HEK293 (cell line): ENCODE measurements at regions not wholly inside any gene's neighbourhood (a gene's known extent, or its start where the extent isn't known, plus 50 kb on each side); places are given as distances from the start of the nearest gene placed in this dataset.

Source experiments
- CTCF ChIA-PET: fragments of 350-600 bp; formaldehyde crosslinking; extraction: SDS; loops from one replicate; lab custom pipeline; 2021; ENCODE audit warnings: antibody characterized with exemption; lab: Yijun Ruan, JAX
- POLR2A ChIA-PET: fragments of 300-600 bp; formaldehyde crosslinking; extraction: SDS; loops from one replicate; lab custom pipeline; 2020; ENCODE audit warnings: antibody characterized with exemption, inconsistent platforms; lab: Yijun Ruan, JAX
- H3K27ac ChIP-seq: fragments of 200-500 bp; sonication (Bioruptor generic); 2 replicates; pipeline ENCODE4 v1.5.1; 2014; ENCODE audit warnings: low read depth, low read length, control low read depth, inconsistent platforms; ENCODE audit errors: extremely low read depth
- H3K36me3 ChIP-seq, 2 experiments: fragments of 200-500 bp in 1 of 2; sonication (Bioruptor generic) in 1 of 2; 1 replicate in 1 of 2; 2 replicates in 1 of 2; pipeline ENCODE4 v1.5.1; 2014 to 2017; ENCODE audit warnings: inconsistent platforms in 2 of 2, low read length in 2 of 2; ENCODE audit not compliant: control insufficient read depth in 2 of 2, insufficient read depth in 1 of 2
- H3K4me1 ChIP-seq: fragments of 200-500 bp; sonication (Bioruptor generic); 2 replicates; pipeline ENCODE4 v1.5.1; 2014; ENCODE audit warnings: mild to moderate bottlenecking, low read length, inconsistent platforms; ENCODE audit not compliant: control insufficient read depth, insufficient read depth
- H3K4me3 ChIP-seq: 2 replicates; pipeline ENCODE4 v1.5.1; 2011; ENCODE audit warnings: low read depth, mild to moderate bottlenecking, control low read depth, low read length, moderate library complexity
- H3K9me3 ChIP-seq: fragments of 200-500 bp; sonication (Bioruptor generic); 2 replicates; pipeline ENCODE4 v1.5.1; 2014; ENCODE audit warnings: low read depth, low read length, inconsistent platforms; ENCODE audit not compliant: control insufficient read depth, insufficient read depth
- IKZF3 ChIP-seq: fragments of 450-650 bp; IDR thresholded peaks from 2 replicates; pipeline ENCODE4 v1.5.0; 2018; ENCODE audit warnings: missing biosample characterization, mild to moderate bottlenecking, missing genetic modification characterization, moderate library complexity
- ZBTB21 ChIP-seq: fragments of 450-650 bp; formaldehyde crosslinking; IDR thresholded peaks from 2 replicates; pipeline ENCODE4 v1.5.1; 2017; ENCODE audit warnings: missing biosample characterization, missing genetic modification characterization
- ZBTB48 ChIP-seq: fragments of 450-650 bp; formaldehyde crosslinking; IDR thresholded peaks from 2 replicates; pipeline ENCODE4 v1.5.1; 2016; ENCODE audit warnings: missing biosample characterization, missing genetic modification characterization
- ZBTB7A ChIP-seq: fragments of 450-650 bp; formaldehyde crosslinking; IDR thresholded peaks from 2 replicates; pipeline ENCODE4 v1.5.1; 2016; ENCODE audit warnings: low read depth, missing biosample characterization, missing genetic modification characterization
- ZBTB8A ChIP-seq: fragments of 450-650 bp; formaldehyde crosslinking; IDR thresholded peaks from 2 replicates; pipeline ENCODE4 v1.5.1; 2016; ENCODE audit warnings: missing biosample characterization, missing genetic modification characterization
- ZNF132 ChIP-seq: fragments of 450-650 bp; formaldehyde crosslinking; IDR thresholded peaks from 2 replicates; pipeline ENCODE4 v1.5.1; 2017; ENCODE audit warnings: missing biosample characterization, missing genetic modification characterization, borderline replicate concordance
- ZNF146 ChIP-seq: fragments of 450-650 bp; formaldehyde crosslinking; IDR thresholded peaks from 2 replicates; pipeline ENCODE4 v1.5.1; 2016; ENCODE audit warnings: missing biosample characterization, missing genetic modification characterization
- ZNF24 ChIP-seq: fragments of 450-650 bp; formaldehyde crosslinking; IDR thresholded peaks from 2 replicates; pipeline ENCODE4 v1.5.1; 2016; ENCODE audit warnings: missing biosample characterization, missing genetic modification characterization
- ZNF292 ChIP-seq: fragments of 450-650 bp; formaldehyde crosslinking; IDR thresholded peaks from 2 replicates; pipeline ENCODE4 v1.5.1; 2016; ENCODE audit warnings: low read depth, missing biosample characterization, missing genetic modification characterization, borderline replicate concordance
- ZNF341 ChIP-seq: fragments of 450-650 bp; formaldehyde crosslinking; IDR thresholded peaks from 2 replicates; pipeline ENCODE4; 2016; ENCODE audit warnings: low read depth, missing biosample characterization, missing genetic modification characterization
- ZNF555 ChIP-seq: fragments of 450-650 bp; formaldehyde crosslinking; conservative IDR thresholded peaks from 2 replicates; pipeline ENCODE4 v1.5.1; 2017; ENCODE audit warnings: missing biosample characterization, mild to moderate bottlenecking, missing genetic modification characterization, inconsistent platforms
- ZNF561 ChIP-seq: fragments of 450-650 bp; IDR thresholded peaks from 2 replicates; pipeline ENCODE4 v1.5.1; 2018; ENCODE audit warnings: missing biosample characterization, missing genetic modification characterization, borderline replicate concordance
- ZNF701 ChIP-seq: fragments of 450-650 bp; formaldehyde crosslinking; IDR thresholded peaks from 2 replicates; pipeline ENCODE4 v1.5.1; 2016; ENCODE audit warnings: missing biosample characterization, missing genetic modification characterization
- ZNF747 ChIP-seq: fragments of 450-650 bp; formaldehyde crosslinking; IDR thresholded peaks from 2 replicates; pipeline ENCODE4 v1.5.1; 2016; ENCODE audit warnings: missing biosample characterization, missing genetic modification characterization
- ZNF776 ChIP-seq: fragments of 450-650 bp; formaldehyde crosslinking; IDR thresholded peaks from 2 replicates; pipeline ENCODE4 v1.5.0; 2017; ENCODE audit warnings: missing biosample characterization, missing genetic modification characterization, borderline replicate concordance
- ZSCAN16 ChIP-seq: fragments of 450-650 bp; formaldehyde crosslinking; IDR thresholded peaks from 2 replicates; pipeline ENCODE4 v1.5.1; 2016; ENCODE audit warnings: missing biosample characterization, missing genetic modification characterization
- TF ChIP-seq, protein P1 (sequence below): fragments of 450-650 bp; formaldehyde crosslinking; IDR thresholded peaks from 2 replicates; pipeline ENCODE4; 2016; ENCODE audit warnings: missing biosample characterization, missing genetic modification characterization
- TF ChIP-seq, protein P2 (sequence below): fragments of 450-650 bp; formaldehyde crosslinking; IDR thresholded peaks from 2 replicates; pipeline ENCODE4 v1.5.1; 2016; ENCODE audit warnings: missing biosample characterization, missing genetic modification characterization, borderline replicate concordance
- TF ChIP-seq, protein P3 (sequence below): fragments of 450-650 bp; formaldehyde crosslinking; IDR thresholded peaks from 2 replicates; pipeline ENCODE4 v1.5.1; 2016; ENCODE audit warnings: missing biosample characterization, missing genetic modification characterization
- TF ChIP-seq, protein P4 (sequence below): fragments of 450-650 bp; formaldehyde crosslinking; conservative IDR thresholded peaks from 2 replicates; pipeline ENCODE4 v1.5.1; 2016; ENCODE audit warnings: low read depth, missing biosample characterization, missing genetic modification characterization

GRCh38 chr4:42302348-42302747, 94.9 kb upstream of the SHISA3 start (continued):
- TF ChIP-seq ZBTB7A (tag by site-specific recombination): no peak
- TF ChIP-seq, protein P1, sequence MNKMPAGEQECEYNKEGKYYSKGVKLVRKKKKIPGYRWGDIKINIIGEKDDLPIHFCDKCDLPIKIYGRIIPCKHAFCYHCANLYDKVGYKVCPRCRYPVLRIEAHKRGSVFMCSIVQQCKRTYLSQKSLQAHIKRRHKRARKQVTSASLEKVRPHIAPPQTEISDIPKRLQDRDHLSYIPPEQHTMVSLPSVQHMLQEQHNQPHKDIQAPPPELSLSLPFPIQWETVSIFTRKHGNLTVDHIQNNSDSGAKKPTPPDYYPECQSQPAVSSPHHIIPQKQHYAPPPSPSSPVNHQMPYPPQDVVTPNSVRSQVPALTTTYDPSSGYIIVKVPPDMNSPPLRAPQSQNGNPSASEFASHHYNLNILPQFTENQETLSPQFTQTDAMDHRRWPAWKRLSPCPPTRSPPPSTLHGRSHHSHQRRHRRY (tag by site-specific recombination): no peak
- TF ChIP-seq ZNF146 (tag by site-specific recombination): no peak
- no peak for TF ChIP-seq ZNF292
- no peak for TF ChIP-seq ZNF555 (tag by site-specific recombination)
- no peak for TF ChIP-seq ZBTB8A (tag by site-specific recombination)
- no peak for TF ChIP-seq IKZF3 (tag by site-specific recombination)
- TF ChIP-seq, protein P2, sequence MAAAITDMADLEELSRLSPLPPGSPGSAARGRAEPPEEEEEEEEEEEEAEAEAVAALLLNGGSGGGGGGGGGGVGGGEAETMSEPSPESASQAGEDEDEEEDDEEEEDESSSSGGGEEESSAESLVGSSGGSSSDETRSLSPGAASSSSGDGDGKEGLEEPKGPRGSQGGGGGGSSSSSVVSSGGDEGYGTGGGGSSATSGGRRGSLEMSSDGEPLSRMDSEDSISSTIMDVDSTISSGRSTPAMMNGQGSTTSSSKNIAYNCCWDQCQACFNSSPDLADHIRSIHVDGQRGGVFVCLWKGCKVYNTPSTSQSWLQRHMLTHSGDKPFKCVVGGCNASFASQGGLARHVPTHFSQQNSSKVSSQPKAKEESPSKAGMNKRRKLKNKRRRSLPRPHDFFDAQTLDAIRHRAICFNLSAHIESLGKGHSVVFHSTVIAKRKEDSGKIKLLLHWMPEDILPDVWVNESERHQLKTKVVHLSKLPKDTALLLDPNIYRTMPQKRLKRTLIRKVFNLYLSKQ (tag by site-specific recombination): no peak
- TF ChIP-seq ZBTB48 (tag by site-specific recombination): no peak
- TF ChIP-seq ZSCAN16 (tag by site-specific recombination): no peak
- TF ChIP-seq, protein P3, sequence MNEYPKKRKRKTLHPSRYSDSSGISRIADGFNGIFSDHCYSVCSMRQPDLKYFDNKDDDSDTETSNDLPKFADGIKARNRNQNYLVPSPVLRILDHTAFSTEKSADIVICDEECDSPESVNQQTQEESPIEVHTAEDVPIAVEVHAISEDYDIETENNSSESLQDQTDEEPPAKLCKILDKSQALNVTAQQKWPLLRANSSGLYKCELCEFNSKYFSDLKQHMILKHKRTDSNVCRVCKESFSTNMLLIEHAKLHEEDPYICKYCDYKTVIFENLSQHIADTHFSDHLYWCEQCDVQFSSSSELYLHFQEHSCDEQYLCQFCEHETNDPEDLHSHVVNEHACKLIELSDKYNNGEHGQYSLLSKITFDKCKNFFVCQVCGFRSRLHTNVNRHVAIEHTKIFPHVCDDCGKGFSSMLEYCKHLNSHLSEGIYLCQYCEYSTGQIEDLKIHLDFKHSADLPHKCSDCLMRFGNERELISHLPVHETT: no peak
- TF ChIP-seq ZBTB21: no peak
- no peak for TF ChIP-seq ZNF776 (tag by site-specific recombination)
- no peak for TF ChIP-seq ZNF24 (tag by site-specific recombination)
- no peak for TF ChIP-seq ZNF561 (tag by site-specific recombination)
- TF ChIP-seq ZNF132: no peak

- ChIA-PET CTCF (interaction anchor here (1.0 kb wide), 1 partner anchor 218 kb away, joined by 3 read pairs; no protein-coding TSS in a partner anchor), POLR2A (no interaction called here)
- Histone ChIP-seq H3K36me3 (no peaks in the 10 kb centered on the region), H3K9me3 (no peaks in the 10 kb centered on the region), H3K4me1 (no peaks in the 10 kb centered on the region), H3K4me3 (no peak overlapping the region), H3K27ac (no peak overlapping the region)
- TF ChIP-seq ZNF701 (tag by site-specific recombination) (no peak), ZNF341 (tag by site-specific recombination) (no peak), ZNF747 (no peak)
- TF ChIP-seq, protein P4, sequence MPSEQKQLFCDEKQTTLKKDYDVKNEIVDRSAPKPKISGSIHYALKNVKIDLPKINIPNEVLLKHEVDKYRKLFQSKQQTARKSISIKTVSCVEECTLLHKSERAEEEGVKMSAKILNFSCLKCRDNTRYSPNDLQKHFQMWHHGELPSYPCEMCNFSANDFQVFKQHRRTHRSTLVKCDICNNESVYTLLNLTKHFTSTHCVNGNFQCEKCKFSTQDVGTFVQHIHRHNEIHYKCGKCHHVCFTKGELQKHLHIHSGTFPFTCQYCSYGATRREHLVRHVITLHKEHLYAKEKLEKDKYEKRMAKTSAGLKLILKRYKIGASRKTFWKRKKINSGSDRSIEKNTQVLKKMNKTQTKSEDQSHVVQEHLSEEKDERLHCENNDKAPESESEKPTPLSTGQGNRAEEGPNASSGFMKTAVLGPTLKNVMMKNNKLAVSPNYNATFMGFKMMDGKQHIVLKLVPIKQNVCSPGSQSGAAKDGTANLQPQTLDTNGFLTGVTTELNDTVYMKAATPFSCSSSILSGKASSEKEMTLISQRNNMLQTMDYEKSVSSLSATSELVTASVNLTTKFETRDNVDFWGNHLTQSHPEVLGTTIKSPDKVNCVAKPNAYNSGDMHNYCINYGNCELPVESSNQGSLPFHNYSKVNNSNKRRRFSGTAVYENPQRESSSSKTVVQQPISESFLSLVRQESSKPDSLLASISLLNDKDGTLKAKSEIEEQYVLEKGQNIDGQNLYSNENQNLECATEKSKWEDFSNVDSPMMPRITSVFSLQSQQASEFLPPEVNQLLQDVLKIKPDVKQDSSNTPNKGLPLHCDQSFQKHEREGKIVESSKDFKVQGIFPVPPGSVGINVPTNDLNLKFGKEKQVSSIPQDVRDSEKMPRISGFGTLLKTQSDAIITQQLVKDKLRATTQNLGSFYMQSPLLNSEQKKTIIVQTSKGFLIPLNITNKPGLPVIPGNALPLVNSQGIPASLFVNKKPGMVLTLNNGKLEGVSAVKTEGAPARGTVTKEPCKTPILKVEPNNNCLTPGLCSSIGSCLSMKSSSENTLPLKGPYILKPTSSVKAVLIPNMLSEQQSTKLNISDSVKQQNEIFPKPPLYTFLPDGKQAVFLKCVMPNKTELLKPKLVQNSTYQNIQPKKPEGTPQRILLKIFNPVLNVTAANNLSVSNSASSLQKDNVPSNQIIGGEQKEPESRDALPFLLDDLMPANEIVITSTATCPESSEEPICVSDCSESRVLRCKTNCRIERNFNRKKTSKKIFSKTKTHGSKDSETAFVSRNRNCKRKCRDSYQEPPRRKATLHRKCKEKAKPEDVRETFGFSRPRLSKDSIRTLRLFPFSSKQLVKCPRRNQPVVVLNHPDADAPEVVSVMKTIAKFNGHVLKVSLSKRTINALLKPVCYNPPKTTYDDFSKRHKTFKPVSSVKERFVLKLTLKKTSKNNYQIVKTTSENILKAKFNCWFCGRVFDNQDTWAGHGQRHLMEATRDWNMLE: no peak
Observed at GRCh38 chr4:42306221-42307109, 90.8 kb upstream of the SHISA3 start.
